ENCODE measurements at regions not wholly inside any gene's neighbourhood (a gene's known extent, or its start where the extent isn't known, plus 50 kb on each side); places are given as distances from the start of the nearest gene placed in this dataset.

- no peak overlapping the region for H2AFZ ChIP-seq (ENCODE audit: low read length)
- H3K4me3 ChIP-seq (ENCODE audit: low read length) = no peak overlapping the region
- H3F3A ChIP-seq (ENCODE audit: low read length, unreplicated experiment) = no peaks in the 10 kb centered on the region
- H3K9me3 ChIP-seq (ENCODE audit: low read length) = no peaks in the 10 kb centered on the region
- CTCF ChIA-PET = no interaction called here
- POLR2A ChIA-PET (ENCODE audit: unreplicated experiment) = no interaction called here
- no peaks in the 10 kb centered on the region for H3K79me2 ChIP-seq (ENCODE audit: low read length)
- H3K9me2 ChIP-seq (replicated peaks; ENCODE audit: low read length) = no peaks in the 10 kb centered on the region
- TF ChIP-seq EZH2phosphoT487 (IDR thresholded peaks at IDR 0.05; ENCODE audit: borderline replicate concordance, low read length) (no peak), EZH2 (IDR thresholded peaks at IDR 0.05; ENCODE audit: low read length, unreplicated experiment) (no peak), CTCF (conservative IDR thresholded peaks at IDR 0.05; ENCODE audit: low read depth, low read length) (no peak)
- no peaks in the 10 kb centered on the region for H3K27me3 ChIP-seq (ENCODE audit: low read length)
- no peaks in the 10 kb centered on the region for H4K20me1 ChIP-seq (ENCODE audit: low read length)
- ATAC-seq = no peak
- BruUV-seq (replicated peaks) = no TSS peak
- H3K9ac ChIP-seq (ENCODE audit: low read length) = no peak overlapping the region
- H3K4me1 ChIP-seq (ENCODE audit: insufficient read depth, low read length) = no peaks in the 10 kb centered on the region
- DNase-seq = no peak
- H3K4me2 ChIP-seq (ENCODE audit: low read length) = no peak overlapping the region
- no peak overlapping the region for H3K27ac ChIP-seq (ENCODE audit: low read length)
- no peaks in the 10 kb centered on the region for H3K36me3 ChIP-seq (ENCODE audit: low read depth, low read length)
- intact Hi-C loops (cut with micrococcal nuclease) = no loop called here
Measured at GRCh38 chr16:13435415-13435814, 484.5 kb upstream of the ERCC4 start.

- Histone ChIP-seq H2AFZ (ENCODE audit: low read length) (no peak overlapping the region), H3K9ac (ENCODE audit: low read length) (no peak overlapping the region), H3K27ac (ENCODE audit: low read length) (no peak overlapping the region), H3F3A (ENCODE audit: low read length, unreplicated experiment) (no peaks in the 10 kb centered on the region), H3K4me1 (ENCODE audit: insufficient read depth, low read length) (no peaks in the 10 kb centered on the region), H3K79me2 (ENCODE audit: low read length) (no peaks in the 10 kb centered on the region), H3K36me3 (ENCODE audit: low read depth, low read length) (no peaks in the 10 kb centered on the region), H3K27me3 (ENCODE audit: low read length) (no peaks in the 10 kb centered on the region), H3K9me3 (ENCODE audit: low read length) (no peaks in the 10 kb centered on the region), H3K9me2 (replicated peaks; ENCODE audit: low read length) (no peaks in the 10 kb centered on the region), H3K4me3 (ENCODE audit: low read length) (no peak overlapping the region), H4K20me1 (ENCODE audit: low read length) (no peaks in the 10 kb centered on the region), H3K4me2 (ENCODE audit: low read length) (no peak overlapping the region)
- POLR2A ChIA-PET (ENCODE audit: unreplicated experiment) = no interaction called here
- ATAC-seq (no peak), DNase-seq (no peak)
- BruUV-seq (replicated peaks) = no TSS peak
- CTCF ChIA-PET = no interaction called here
- intact Hi-C loops (cut with micrococcal nuclease) = no loop called here
- TF ChIP-seq EZH2phosphoT487 (IDR thresholded peaks at IDR 0.05; ENCODE audit: borderline replicate concordance, low read length) (no peak), EZH2 (IDR thresholded peaks at IDR 0.05; ENCODE audit: low read length, unreplicated experiment) (no peak)
Measured at GRCh38 chr16:13435873-13436474, 484.0 kb upstream of the ERCC4 start.

GRCh38 chr16:13436641-13437412 lies 483.1 kb upstream of the ERCC4 start:
- Histone ChIP-seq H3K36me3 (ENCODE audit: low read depth, low read length) (no peaks in the 10 kb centered on the region), H3K4me3 (ENCODE audit: low read length) (no peak overlapping the region), H3K27ac (ENCODE audit: low read length) (no peak overlapping the region), H3K9me3 (ENCODE audit: low read length) (no peaks in the 10 kb centered on the region), H3K9ac (ENCODE audit: low read length) (no peak overlapping the region), H3K79me2 (ENCODE audit: low read length) (no peaks in the 10 kb centered on the region), H2AFZ (ENCODE audit: low read length) (no peak overlapping the region), H3K4me1 (ENCODE audit: insufficient read depth, low read length) (no peaks in the 10 kb centered on the region), H3K9me2 (replicated peaks; ENCODE audit: low read length) (no peaks in the 10 kb centered on the region), H4K20me1 (ENCODE audit: low read length) (no peaks in the 10 kb centered on the region), H3F3A (ENCODE audit: low read length, unreplicated experiment) (no peaks in the 10 kb centered on the region), H3K4me2 (ENCODE audit: low read length) (no peak overlapping the region), H3K27me3 (ENCODE audit: low read length) (no peaks in the 10 kb centered on the region)
- POLR2A ChIA-PET (ENCODE audit: unreplicated experiment) = no interaction called here
- no TSS peak for BruUV-seq (replicated peaks)
- no peak for ATAC-seq
- intact Hi-C loops (cut with micrococcal nuclease) = no loop called here
- TF ChIP-seq CTCF (conservative IDR thresholded peaks at IDR 0.05; ENCODE audit: low read depth, low read length) (no peak), EZH2phosphoT487 (IDR thresholded peaks at IDR 0.05; ENCODE audit: borderline replicate concordance, low read length) (no peak), EZH2 (IDR thresholded peaks at IDR 0.05; ENCODE audit: low read length, unreplicated experiment) (no peak)
- CTCF ChIA-PET = no interaction called here
- peak; percentile 1 for DNase-seq

All from PC-3 (cell line).